Stimulated activated CD4-positive, alpha-beta T cell treated with anti-CD3 and anti-CD28 coated beads, Interleukin-1b, Interleukin-23, amount 100 ng/mL, for 4 hours (primary cell): ENCODE measurements at regions not wholly inside any gene's neighbourhood (a gene's known extent, or its start where the extent isn't known, plus 50 kb on each side); places are given as distances from the start of the nearest gene placed in this dataset.

Experiments
- DNase-seq, 2 donors: peaks; one replicate each; pipeline ENCODE4 v3.0.0-alpha.2; 2020; ENCODE audit warnings: low read depth in 2 of 2

DNA sequence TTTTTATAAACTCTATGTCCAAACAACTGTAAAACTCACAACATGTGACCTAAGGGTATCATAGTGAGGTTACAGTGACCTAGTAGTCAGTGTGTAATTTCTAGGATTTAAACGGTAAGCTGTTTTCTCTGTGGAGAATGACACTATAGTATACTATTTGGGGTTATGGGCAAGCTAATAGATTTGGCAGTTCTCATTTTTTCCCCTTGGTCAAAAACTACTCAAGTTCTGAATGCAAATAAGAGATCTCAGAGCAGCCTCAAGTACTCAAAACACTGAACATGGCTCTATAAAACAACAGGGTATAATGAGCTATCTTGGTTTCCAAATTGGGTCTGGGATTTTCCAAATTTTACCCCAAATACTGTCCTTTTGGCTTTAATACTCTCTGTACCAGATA lies 88.5 kb upstream of the HMCN1 start:
- DNase-seq = no peak

DNA sequence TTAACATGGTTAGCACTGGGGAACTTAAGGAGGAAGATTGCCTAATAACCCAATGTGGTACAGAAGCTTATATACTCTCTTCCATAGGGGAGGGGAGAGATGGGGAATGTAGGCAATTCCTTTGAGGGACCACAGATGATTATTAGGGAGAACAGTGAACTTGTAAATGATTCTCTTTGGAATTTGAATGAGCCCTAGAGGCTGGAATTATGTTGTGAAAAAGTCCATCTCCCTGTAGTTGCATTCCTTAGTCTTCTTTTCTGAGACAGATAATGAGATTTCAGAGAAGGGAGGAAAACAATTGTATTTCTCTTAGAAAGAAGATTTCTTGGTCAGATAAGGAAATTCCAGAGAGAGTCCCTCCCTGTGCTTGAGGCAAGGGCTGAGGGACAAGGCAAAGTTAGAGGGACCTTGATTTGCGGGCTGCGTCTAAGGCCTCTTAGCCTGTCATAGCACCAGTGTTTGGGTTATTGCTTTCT lies 89.0 kb upstream of the HMCN1 start:
- no peak for DNase-seq

DNA sequence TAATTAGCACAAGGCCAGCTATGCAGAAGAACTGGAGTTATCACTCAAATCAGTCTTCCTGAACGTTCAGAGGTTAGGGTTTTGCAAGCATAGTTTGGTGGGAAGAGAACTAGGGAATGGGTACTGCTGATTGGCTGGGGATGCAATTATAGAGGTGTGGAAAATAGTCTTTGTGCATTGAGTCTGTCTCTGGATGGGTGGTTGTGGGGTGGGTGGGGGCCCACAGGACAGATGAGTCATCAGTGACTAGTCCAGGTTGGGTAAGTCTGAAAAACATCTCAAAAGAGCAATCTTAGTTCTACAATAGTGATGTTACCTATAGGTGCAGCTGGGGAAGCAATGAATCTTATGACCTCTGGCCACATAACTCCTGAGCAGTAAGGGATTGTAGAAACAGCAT lies 89.7 kb upstream of the HMCN1 start:
- no peak for DNase-seq

DNA sequence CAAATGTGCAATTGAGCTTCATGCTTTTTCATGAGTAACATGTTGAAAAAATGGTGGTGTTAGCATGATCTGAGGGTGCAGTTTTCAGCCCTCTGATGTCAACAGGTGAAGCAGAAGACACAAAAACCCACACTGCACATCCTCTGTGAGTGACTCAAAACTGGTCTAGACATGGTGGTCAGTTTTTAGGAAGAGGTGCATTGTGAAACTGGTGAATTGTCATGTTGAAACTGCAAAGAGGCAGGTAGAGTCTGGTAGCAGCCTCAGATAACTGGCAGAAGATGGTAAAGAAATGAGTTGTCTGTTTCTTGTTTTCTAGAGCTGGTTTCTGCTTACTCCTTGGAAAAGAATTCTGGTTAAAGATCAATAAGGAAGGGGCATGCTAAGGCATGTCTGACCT lies 97.3 kb upstream of the HMCN1 start:
- DNase-seq = no peak

DNA sequence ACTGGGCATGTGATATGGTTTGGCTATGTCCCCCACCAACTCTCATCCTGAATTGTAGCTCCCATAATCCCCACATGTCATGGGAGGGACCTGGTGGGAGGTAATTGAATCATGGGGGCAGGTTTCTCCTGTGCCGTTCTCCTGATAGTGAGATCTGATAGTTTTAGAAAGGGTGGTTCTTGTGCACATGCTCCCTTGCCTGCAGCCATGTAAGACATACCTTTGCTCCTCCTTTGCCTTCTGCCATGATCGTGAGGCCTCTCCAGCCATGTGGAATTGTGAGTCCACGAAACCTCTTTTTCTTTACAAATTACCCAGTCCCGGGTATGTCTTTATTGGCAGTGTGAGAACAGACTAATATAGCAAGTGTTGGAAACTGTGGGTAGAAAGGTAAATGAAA lies 99.5 kb upstream of the HMCN1 start:
- no peak for DNase-seq

DNA sequence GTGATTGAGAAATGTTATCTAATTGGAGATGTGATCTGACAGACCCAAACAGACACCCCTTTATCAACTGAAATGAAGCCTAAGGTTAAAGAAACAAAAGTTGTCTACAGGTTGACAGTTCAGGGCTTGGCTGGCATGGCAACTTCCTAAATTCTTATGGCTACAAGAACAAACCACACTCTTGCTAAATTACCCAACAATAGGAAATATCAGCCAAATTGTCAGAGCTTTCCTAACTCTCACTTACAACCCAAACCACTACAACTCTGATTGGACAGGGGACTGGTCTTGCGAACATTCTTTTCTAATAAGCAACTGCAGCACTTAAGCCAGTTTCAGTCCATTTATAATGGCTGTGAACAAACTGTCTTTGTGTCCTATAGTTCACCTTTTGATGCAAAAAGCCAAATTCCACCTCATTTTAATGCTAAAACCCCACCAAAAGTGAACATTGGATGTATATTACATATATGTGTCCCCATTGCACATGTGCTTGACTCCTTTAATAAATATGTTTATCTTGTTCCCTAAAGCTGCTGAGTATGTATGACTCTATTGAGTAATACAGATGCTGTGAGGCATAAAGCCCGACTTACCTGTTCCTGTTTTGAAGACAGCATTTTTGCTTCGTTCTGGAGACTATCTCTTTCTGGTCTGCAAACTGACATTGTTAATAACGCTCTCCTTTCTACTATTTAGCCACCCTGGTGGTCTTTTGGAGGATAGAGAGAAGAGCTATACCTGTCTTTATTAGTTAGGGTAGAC lies 101.3 kb upstream of the HMCN1 start:
- no peak for DNase-seq

DNA sequence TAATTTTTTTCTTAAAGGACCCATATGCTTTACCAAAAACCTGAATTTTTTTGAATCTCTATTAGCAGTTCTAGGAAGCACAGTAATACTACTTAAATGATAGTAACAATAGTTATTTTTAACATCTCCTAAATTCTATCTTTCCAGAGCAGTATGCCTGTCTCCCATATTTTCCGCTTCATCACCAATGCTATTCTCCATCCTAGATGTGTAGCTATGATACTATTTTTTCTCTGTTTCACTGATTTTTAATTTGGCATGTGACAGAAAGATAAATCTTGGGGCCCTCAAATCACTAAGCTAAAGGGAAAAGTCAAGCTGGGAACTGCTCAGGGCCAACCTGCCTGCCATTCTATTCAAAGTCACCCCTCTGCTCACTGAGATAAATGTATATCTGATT lies 102.3 kb upstream of the HMCN1 start:
- DNase-seq = no peak

DNA sequence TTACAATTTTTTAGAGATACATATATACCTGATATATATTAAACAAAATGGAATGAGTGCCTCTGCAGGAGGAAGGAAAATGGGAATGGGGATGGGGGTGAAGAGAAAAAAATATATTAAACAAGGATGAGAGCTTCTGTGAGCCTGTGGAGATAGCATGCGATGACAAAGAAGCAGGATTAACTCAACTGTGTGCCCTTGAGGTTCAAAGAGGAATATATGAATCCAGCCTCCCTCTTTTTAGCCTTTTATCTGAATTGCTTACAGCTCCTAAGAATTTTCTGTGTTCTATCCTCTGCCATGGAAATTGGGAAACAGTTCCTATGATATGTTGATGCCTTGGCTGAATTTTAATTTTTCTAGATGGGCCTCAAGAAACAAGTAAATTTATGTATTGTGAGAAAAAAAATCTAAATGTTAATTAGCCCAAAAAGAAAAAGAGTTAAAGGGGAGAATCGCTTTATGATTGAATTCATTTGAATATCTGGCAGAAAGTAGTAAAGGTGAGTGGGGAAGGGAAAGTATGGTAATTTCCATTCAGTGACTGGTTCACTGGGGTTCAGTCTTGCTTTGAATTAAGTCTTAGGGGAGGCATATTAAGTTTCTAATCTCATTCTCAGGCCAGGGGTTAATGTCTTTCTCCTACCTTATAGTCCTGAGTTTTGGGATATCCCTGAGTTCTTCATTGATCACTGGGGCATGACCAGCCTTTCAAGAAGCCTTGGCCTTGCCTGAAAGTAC lies 106.3 kb upstream of the HMCN1 start:
- no peak for DNase-seq

DNA sequence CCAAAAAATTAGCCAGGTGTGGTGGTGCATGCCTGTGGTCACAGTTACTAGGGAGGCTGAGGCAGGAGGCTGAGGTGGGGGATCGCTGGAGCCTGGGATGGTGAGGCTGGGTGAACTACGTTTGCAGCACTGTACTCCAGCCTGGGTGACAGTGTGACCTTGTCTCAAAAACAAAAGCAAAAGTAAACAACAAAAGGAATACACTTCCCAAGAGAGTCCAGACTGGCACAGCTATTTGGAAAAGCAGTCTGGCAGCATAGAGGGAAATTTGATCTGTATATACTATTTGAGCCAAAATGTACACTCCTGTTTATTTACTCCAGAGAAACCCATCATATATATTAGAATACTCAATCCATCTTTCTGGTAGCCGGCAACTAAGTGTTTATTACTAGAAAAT lies 107.0 kb upstream of the HMCN1 start:
- no peak for DNase-seq

DNA sequence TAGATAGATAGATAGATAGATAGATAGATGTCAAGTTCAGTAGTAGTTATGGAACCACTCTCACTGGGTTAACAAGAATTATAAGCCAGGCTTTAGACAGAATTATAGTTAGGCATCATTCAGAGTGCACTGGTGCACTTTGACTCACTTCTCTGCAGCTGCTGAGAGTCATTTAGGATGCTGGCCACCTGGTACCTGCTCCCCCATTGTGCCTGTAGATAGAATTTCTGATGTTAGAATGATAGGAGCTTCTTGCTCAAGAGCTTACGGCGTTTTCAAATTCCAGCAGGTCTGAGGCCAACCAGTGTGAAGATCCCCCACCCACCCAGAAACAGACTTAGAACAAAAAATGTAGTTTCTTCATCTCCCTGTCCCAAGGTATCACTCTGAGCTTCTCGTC lies 107.8 kb upstream of the HMCN1 start:
- no peak for DNase-seq

DNA sequence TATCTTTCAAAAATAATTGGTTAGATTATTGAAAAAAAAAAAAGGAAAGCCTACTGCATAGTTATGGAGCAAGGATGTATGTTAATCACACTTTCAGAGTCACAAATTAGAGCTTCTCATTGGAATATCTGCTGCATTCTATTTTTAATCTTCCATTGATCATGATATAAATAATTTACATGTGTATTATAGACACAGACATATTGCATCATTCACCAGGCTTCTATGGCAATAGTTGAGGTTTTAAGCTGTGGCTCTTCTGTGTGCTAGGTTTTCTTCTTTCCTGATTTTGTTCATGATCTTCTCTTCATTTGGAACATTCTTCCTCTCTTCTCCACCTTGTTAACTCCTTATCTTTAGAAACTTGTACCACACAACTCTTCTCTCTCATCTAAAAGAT lies 123.2 kb upstream of the HMCN1 start:
- no peak for DNase-seq

DNA sequence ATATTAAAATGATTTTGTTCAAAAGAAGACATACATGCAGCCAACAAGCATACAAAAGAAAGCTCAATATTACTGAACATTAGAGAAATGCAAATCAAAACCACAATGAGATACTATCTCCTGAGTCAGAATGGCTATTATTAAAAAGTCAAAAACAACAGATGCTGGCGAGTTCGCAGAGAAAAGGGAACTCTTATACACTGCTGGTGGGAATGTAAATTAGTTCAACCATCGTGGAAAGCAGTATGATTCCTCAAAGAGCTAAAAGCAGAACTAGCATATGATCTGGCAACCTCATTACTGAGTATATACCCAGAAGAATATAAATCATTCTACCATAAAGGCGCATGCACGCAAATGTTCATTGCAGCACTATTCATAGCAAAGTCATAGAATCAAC lies 126.0 kb upstream of the HMCN1 start:
- no peak for DNase-seq

DNA sequence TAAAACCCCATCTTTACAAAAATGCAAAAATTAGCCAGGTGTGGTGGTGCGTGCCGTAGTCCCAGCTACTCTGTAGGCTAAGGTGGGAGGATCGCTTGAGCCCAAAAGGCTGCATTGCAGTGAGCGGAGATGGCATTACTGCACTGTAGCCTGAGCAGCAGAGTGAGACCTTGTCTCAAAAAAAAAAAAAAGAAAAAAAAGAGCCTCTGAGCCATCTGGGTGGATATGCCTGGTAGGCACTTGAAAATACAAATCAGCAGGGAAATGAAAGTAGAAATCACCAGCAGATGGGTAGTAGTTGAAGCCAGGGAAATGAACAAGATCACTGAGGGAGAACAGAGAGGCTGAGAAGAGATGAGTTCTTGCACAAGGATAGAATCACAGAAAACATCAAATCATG lies 131.0 kb upstream of the HMCN1 start:
- DNase-seq = no peak

DNA sequence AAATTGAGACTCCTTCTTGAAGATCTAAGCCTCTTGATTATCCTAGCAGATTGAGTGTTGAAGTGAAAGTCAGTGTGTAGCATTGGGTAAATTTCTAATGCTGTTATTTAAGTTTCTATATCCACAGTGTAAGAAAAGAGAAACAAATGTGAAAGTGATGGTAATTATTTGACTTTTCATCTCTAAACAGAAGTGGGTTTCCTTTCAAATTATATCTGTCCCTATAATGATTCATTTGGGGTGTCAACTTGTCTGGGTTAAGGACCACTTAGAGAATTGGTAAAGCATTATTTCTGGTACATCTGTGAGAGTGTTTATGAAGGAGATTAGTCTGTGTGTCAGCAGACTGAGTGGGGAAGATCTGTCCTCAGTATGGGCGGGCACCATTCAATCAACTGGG lies 133.0 kb upstream of the HMCN1 start:
- no peak for DNase-seq

DNA sequence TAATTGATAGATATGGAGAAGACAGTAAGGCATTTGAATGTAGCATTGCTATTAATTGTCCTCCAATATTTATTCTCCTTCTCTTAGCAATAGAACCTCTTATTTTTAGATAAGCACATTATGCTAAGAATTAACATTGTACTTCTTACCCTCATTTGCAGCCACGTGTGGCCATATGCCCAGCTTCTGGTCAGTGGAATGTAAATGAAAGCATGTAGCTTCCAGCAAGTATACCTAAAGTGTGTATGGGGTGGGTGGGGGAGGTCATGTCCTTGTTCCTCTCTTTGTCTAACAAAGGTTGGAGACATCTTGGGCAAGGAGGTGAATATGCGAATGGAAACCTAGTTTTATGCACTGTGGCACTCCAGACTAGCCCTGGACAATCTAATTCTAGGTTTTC lies 133.6 kb upstream of the HMCN1 start:
- no peak for DNase-seq

DNA sequence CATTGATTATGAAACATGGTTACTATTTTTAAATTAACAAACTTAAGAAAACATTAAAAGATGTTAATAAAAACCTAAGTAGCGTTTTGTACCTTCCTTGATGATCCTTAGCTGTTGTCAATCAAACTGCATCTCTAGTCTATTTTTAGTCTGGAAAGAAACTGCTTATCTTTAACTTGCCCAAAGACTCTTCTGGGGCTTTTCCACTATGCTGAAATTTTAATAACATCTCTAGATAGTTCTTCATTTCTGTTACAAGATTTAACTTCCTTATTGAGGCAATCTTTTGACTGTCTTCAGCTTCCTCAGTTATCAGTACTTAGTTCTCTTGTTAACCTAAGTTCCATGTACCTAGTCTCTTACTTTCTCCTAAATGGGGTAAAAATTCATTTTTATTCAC lies 135.9 kb upstream of the HMCN1 start:
- no peak for DNase-seq

DNA sequence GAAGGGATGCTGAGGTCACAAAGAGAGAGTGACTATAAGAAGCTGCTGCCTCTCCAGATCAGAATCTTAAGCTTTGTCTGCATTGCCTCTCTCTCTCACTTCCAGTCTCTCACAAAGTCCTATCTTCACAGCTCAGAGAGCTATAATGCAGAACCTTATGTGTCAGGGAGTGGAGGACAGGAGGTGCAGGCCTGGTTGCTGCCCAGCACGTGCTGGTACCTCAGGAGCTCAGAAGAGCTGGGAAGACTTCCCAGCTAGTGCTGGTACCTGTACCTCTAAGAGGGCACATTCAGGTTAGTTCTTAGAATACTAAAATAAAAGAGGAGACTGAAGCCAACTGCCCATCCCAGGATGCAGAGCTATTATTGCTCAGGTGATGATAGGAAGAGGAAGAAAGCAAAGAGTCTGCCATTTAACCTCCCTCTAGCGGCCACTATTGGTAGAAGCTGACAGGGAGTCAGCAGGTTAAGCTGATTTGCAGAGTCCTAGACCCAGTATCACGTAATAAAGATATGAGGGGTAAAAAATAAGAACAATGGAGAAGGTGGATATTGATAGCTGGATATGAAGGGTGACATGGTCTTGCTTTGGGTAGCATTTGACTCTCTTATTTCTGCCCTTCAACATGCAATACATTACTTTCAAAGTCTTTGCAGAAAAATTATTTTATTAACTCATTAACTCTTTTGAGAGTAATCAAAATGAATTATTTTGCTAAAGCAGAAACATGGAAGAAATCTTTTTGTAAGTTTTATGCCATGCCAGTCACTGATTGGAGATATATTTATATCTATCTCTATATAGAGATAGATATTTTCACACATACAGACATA lies 138.1 kb upstream of the HMCN1 start:
- DNase-seq = peak in 1 of 2 donors; percentile 46

DNA sequence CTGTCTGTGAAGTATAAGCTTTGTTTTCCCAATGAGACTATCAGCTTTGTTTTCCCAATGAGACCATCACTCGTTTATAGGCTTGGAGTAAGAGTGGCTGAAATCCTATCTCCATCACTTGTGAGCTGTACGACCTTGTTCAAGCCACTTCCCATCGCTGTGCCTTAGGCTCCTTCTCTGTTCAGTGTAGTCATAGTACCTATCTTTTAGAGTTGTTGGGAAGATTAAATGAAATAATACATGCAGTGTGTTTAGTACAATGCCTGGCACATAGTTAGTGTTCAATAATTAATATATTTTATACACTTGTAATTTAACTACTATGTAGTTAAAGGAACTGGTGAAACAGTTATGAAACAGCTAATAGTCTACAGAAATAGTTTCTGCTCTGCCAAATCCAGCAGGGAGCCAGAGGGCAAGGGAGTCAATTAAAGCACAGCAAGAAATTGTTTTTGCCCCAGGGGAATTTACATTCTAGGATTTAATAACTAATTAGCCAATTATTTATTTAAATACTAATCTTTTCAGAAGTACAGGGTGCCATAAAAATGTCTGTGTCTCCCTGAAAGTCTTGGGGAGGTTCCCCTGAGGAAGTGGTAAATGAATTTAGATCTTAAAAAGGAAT lies 139.3 kb upstream of the HMCN1 start:
- DNase-seq = no peak

DNA sequence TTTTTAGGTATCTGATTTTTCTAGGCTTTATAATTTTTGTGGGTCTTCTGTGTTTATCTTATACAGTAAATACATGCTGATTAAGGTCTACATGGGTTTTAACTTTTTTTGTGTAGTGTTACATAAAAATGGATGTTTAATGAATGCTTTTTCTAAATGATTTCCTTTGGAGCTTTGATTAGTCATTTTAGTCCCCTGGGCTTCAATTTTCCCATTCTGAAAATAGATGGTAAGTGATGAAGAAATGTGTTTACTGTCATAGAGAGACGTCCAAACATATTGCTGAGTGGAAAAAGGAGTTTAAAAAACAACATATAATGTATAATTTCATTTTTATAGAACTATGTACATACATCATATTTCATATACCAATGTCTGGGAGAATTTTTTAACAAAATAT lies 140.9 kb upstream of the HMCN1 start:
- no peak for DNase-seq

DNA sequence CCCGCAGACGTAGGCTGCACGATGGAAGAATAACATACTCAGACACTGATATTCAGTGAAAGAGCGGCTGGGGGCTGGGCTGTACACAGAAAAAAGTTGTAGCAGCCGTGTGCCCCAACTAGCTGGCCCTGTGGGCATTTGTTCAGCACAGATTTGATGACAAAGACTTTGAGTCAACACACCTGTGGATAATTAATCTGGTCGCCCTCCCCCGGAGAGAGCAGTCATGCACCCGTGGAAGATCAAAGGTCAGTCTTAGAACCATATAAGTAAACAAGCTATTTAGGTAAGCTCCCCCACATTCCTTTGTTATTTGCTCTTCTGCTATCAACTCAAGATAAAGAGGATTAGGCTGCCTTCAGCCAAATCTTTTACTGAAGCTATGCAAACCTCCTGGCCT lies 148.4 kb upstream of the HMCN1 start:
- no peak for DNase-seq

DNA sequence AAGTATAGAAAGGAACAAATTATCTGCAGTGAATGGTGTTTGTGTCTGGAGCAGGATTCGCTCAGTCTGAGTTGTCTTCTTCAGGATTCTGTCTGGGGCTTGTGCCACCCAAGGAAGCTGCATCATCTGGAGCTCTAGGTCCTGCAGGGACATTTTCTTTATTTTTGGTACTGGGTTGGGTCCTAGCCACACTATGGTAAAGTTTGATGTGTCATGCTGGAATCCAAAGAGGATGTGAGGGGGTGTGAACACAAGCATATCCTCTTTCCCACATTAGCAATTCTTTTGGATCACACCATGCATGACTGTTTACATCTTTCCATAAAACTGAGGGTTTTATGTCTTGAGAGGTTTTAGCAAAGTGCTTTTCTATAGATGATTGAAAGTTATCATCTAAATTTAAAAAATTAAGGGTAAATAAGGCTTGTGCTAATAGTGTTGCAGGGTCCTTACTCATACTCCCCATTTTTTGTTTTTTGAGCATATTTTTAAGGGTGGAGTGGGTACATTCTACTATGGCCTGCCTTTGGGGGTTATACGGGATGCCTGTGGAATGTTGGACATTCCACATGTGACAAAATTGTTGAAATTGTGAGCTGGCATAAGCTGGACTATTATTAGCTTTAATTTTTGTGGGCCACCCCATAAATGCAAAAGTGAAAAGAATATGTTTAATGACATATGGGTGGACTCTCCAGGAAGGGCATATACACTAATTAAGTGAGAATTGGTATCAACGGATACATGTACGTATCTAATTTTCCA lies 152.0 kb upstream of the HMCN1 start:
- no peak for DNase-seq
